Pons (tissue), 1 donor: ENCODE measurements at regions not wholly inside any gene's neighbourhood (a gene's known extent, or its start where the extent isn't known, plus 50 kb on each side); places are given as distances from the start of the nearest gene placed in this dataset.
"Not testable (repeated sequence)": the region's sequence is repeated elsewhere in the genome, so short reads cannot be mapped to it uniquely, and the experiment has no call there.

Source experiments
- DNase-seq: peaks from one replicate; pipeline ENCODE4 v3.0.0-alpha.2; 2016; ENCODE audit warnings: low spot score

DNA sequence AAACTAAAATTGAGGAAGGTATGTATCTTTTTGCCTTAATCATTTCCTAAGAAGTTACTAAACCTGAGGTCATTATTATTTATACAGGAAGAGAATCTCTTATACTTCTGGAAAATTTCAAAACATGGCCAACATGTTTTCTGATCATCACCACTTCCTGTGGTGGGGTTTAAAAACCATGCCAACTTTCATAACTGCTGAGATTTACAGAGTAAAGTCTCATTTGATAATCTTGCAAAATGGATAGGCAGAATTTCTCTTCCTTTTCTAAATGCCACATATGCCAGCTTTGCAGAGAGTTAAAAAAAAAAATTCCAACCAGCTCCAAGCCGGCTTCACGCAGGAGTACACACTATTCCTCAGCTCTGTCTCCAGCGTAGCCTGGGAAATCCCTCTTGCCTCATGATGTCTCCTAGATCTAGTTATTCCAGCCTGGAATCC, 124.3 kb upstream of the SPRED1 start:
- DNase-seq: peak; percentile 42

GRCh38 chr15:38128921-38129320, 123.7 kb upstream of the SPRED1 start:
- peak; percentile 9 for DNase-seq

- DNase-seq: peak; percentile 95
Observed at GRCh38 chr15:38129531-38130204, 123.0 kb upstream of the SPRED1 start.

DNA sequence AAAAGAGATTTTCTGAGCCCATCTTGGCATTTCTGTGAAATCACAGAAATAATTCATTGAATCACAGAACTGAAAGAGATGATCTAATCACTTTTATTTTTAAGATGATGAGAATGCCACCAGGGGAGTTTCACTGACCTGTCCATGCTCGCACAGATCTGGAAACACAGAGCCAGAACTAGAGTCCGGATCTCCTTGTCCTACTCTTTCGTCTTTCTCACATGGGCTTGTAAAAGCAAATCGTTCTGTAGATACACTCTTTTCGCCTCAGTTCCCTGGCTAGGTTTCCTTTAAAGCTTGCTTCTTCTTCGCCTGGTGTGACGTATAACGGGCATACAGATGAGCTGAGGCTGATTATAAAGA, 122.5 kb upstream of the SPRED1 start:
- peak; percentile 75 for DNase-seq

- DNase-seq: peak; percentile 90
Observed at GRCh38 chr15:38130740-38131498, 121.7 kb upstream of the SPRED1 start.

- DNase-seq: peak; percentile 53
Observed at GRCh38 chr15:38134252-38134651, 118.4 kb upstream of the SPRED1 start.

GRCh38 chr15:38142195-38142594, 110.4 kb upstream of the SPRED1 start:
- not testable (repeated sequence) for DNase-seq

DNA sequence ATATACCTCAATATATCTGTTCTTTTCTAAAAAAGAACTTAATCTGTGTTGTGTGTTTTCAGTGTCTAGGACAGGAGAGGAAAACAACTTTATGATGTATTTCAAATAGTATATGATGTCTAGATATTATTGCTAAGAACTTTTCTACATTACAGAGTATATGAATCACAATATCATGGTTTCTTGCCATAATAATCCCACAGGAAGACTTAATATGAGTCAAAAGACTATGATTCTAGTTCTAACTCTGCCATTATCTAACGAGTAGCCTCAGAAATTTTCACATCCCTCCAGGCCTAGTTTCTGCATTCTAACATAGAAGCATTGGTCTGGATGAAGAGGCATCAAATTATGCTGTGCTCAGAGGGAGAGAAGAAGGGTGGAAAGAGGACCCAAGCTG, 107.7 kb upstream of the SPRED1 start:
- peak; percentile 37 for DNase-seq

DNA sequence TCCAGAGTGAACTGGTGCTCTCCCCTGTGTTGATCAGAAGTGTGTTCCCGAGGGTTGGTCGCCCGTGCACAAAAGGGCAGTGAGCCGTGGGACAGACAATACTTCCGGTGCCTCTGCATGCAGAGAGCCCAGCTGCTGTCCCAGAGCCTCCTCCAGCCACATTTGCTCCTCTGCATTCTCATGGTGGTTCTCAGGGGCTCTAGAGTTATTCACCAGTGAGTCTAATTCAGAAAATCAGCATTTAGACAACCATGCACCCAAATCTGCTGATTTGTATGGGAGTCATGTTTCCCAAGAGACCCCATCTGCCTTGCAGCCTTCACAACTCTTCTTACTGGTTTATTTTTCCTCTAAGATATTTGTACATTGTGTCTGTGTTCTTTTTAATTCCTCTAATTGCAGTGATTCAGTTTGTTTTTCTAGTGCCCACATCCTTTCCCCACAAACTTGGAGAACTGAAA, 107.0 kb upstream of the SPRED1 start:
- DNase-seq: peak; percentile 24

DNA sequence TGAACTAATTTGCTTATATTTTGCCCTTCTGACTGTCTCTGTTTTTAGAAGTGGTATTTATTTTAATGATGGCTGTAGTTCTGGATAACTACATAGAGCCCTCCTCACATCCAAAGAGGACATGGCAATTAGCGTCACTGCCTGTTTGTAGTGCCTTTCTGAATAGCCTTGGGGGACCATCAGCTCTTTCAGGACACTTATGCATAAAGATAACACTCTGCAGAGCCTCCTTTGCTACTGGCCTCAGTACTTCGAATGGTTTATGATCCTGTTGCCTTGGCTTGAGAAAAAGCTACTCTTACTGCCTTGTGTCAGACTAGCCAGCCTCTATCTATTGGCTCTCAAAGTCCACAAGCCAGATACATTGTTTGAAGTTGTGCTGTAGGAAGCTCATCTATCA, 105.4 kb upstream of the SPRED1 start:
- DNase-seq: no peak

DNA sequence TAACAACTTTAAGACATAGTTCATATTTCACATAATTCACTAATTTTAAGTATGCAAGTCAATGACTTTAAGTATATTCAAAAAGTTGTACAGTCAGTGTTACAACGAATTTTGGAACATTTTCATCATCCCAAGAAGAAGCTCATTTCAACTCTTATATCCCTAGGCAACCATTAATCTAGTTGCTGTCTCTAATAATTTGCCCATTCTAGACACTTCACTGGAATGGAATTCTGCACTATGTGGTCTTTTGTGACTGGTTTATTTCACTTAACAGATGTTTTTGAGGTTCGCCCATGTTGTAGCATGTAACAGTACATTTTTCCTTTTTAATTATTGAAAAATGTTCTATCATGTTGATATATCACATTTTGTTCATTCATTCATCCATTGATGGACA, 104.2 kb upstream of the SPRED1 start:
- no peak for DNase-seq

DNA sequence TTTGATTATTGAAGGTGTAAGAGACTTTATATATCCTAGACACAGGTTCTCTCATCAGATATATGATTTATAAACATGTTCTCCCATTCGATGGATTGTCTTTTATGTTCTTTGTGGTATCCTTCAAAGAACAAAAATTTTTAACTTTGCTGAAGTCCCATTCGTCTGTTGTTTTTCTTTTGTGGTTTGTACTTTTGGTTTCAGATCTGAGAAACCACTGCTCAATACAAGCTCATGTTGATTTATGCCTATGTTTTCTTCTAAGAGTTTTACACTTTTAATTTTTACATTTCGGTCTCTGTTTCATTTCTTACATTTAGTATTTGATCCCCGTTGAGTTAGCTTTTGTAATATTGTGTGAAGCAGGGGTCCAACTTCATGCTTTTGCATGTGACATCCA, 103.3 kb upstream of the SPRED1 start:
- DNase-seq: no peak

GRCh38 chr15:38150148-38150547, 102.5 kb upstream of the SPRED1 start:
- DNase-seq: no peak

DNA sequence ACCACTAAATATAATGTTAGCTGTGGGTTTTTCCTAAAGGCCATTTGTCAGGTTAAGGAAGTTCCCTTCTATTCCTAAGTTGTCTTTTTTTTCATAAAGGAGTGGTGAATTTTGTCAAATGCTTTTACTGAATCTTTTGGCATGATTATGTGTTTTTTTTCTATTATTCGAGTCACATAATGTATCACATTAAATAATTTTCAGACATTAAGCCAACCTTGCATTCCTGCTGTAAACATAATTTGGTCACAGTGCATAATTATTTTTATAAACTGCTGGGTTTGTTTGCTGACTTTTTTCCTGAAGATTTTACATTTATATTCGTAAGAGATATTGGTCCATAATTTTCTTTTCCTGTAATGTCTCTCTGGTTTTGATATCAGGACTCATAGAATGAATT, 101.8 kb upstream of the SPRED1 start:
- DNase-seq: no peak

DNA sequence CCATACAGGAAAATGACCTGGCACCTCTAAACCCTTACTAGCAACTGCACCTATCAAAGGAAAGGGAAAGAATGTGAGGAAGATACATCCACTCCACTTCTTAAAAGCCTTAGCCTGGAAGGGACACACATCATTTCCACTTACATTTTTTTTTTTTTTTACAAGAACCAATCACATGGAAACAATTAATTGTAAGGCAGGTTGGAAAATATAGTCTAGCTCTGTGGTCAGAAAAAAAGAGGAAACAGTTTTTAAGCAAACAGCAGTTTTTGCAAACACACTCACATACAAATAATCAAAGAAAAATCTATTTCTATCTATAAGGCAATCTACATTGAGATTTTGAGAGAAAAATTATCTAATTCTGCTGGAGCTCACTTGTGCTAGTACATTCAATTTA, 98.9 kb upstream of the SPRED1 start:
- DNase-seq: no peak

DNA sequence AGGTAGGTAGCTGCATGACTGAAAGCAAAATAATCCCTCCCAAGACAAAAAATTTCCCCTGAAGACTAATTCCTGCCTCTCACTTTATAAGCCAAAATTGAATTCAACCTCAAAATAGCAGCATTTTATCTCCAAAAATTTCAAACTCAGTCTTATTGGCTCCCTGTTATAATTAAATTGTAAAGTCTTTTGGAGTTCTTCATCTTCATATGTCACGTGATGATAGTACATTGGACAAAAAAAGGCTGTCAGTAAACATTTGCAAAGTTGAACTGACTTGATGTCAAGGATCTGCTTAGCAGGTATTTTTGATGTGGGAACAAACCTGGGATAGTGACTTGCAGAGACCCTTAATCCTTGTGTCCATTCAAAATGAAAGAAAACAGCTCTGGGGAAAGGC, 98.4 kb upstream of the SPRED1 start:
- DNase-seq: no peak

GRCh38 chr15:38154837-38155236, 97.8 kb upstream of the SPRED1 start:
- DNase-seq: no peak

DNA sequence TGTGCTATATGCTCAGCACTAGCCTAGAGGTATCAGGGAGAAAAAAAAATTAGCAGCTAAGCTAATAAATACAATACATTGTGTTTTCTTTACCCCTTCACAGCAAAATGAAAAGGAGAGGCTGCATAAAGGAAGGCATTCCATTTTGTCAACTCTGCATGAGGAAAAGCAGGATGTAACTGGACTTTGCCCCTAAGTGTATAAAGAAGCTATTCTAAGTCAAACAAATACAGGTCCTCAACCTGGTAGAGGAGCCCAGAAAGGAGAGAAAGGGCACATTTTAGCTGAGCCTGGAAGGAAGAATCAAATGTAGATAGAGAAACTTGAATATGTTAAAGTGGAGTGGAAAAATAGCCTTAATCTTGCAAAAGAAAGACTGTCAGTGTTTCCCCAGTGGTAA, 89.0 kb upstream of the SPRED1 start:
- no peak for DNase-seq

DNA sequence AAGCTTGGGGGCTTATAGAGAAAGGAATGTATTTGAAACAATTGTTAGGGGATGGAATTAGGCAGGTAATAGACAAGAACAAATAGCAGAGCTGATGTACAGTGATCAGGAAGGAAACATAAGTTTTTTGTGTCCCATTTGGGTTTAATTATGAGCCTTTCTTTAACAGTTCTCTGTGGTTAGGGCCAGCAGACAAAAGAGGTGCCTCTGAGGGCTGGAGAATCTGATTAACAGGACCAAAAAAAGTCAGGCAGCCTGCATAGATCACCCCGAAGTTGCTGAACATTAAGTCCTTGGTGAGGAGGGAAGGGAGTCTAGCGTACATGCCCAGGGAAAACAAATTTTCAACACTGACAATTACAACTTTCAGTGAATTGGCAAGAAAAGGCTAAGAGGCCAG, 88.6 kb upstream of the SPRED1 start:
- DNase-seq: no peak

DNA sequence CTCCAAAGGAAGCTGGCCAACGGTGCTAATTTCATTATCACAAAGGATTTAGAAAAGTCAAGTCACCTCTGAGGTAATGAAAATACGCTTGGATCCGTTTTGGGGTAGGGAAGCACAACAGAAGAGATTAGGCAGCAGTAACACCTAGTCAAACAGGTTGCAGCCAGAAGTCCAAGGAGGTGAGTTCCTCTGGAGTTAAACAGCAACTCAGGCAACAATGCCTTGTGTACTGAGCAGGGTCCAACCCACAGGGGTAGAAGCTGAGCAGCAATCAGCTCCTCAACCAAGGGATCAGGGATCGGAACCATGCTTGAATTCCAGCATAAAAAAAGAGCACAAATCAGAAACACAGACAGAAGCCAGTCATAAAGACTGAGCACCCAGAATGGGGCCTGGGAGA, 88.1 kb upstream of the SPRED1 start:
- DNase-seq: no peak

GRCh38 chr15:38168467-38169070, 84.1 kb upstream of the SPRED1 start:
- no peak for DNase-seq

GRCh38 chr15:38171973-38172372, 80.7 kb upstream of the SPRED1 start:
- DNase-seq: no peak

DNA sequence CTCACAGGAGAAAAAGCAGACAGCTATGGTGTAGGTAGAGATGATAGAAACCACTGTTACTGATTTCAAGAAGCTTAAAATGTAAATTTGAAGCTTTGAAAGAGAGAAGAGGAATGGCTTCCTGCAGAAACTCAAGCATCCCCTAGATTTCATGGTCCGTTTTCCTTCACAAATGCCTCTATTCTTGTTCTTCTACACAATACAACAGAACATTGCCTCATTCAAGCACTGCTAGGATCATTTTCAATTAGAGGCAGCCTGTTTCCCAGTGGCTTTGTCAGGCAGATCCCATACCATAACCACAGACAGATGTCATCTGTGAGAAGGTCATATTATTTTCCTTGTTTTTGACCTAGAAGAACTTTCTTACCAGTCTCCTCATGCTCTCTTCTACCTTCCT, 77.9 kb upstream of the SPRED1 start:
- peak; percentile 83 for DNase-seq
